ES-I3 (cell line): ENCODE measurements at regions not wholly inside any gene's neighbourhood (a gene's known extent, or its start where the extent isn't known, plus 50 kb on each side); places are given as distances from the start of the nearest gene placed in this dataset.
"Not testable (repeated sequence)": the region's sequence is repeated elsewhere in the genome, so short reads cannot be mapped to it uniquely, and the experiment has no call there.

Source experiments
- H3K36me3 ChIP-seq: 2 replicates; pipeline ENCODE4 v1.6.1; 2013; ENCODE audit warnings: mild to moderate bottlenecking, low read length, control low read depth, moderate library complexity; ENCODE audit not compliant: insufficient read depth
- H3K4me1 ChIP-seq: 2 replicates; pipeline ENCODE4 v1.6.1; 2013; ENCODE audit warnings: mild to moderate bottlenecking, control low read depth, low read length; ENCODE audit not compliant: insufficient read depth
- H3K9ac ChIP-seq: 2 replicates; pipeline ENCODE4 v1.6.1; 2013; ENCODE audit warnings: low read depth, mild to moderate bottlenecking, low read length, moderate library complexity
- H3K9me3 ChIP-seq: 2 replicates; pipeline ENCODE4 v1.6.1; 2013; ENCODE audit warnings: mild to moderate bottlenecking, low read length, moderate library complexity; ENCODE audit not compliant: control insufficient read depth, insufficient read depth

DNA sequence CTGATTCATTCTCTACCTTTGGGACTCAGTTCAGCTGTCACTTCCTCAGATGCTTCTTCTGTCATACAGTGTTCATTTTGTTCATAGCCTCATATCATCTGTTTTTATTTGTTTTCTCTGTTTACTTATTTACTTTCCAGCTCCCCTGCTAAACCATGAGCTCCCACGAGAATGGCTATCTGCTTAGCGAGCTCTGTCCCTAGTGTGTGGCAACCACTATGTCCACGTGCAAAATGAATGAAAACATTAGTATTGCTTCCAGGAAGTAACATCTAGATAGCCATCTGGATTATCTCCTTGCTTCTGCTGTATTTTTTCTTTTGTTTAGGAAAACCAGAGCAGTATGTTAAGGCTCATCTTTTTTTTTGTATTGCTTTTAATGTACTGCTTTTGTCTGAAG, 417.0 kb upstream of the SLC35B3 start:
- Histone ChIP-seq H3K4me1 (no peaks in the 10 kb centered on the region), H3K9ac (no peak overlapping the region)

DNA sequence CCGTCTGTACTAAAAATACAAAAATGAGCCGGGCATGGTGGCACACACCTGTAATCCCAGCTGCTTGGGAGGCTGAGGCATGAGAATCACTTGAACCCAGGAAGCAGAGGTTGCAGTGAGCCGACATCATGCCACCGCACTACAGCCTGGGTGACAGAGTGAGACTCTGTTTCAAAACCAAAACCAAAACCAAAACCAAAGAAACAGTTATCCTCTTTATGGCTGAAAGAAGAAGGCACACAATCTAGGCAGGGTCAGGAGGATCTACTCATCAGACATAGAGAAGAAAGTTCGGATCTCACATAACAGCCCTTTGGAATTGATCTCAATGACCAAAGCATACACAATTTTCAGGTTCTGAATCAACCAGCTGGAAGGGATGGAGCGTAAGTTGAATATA, 411.3 kb upstream of the SLC35B3 start:
- not testable (repeated sequence) for H3K4me1 ChIP-seq, H3K36me3 ChIP-seq, H3K9me3 ChIP-seq, H3K9ac ChIP-seq

More for the DNA sequence above, 417.0 kb upstream of the SLC35B3 start:
- H3K9me3 ChIP-seq: no peaks in the 10 kb centered on the region
- no peaks in the 10 kb centered on the region for H3K36me3 ChIP-seq

DNA sequence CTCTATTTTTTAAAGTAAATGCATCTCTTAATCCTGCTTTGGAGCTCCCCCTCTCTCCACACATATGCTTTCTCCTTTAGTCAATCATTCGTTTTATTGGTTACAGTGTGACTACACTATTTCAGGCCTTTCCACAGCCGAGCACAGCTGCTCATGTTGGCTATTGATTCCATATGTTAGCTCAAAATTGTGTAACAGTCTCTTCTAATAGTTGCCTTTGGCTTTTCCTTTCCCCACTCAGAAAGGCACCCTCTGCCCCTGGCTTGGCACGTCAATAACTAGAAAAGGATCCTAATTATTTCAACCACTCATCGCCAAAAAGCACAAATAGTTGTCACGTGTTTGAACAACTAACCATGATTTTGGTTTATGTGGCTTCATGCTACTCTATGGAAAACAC, 410.3 kb upstream of the SLC35B3 start:
- H3K9me3 ChIP-seq: no peaks in the 10 kb centered on the region
- no peaks in the 10 kb centered on the region for H3K36me3 ChIP-seq
- no peak overlapping the region for H3K9ac ChIP-seq
- no peaks in the 10 kb centered on the region for H3K4me1 ChIP-seq

DNA sequence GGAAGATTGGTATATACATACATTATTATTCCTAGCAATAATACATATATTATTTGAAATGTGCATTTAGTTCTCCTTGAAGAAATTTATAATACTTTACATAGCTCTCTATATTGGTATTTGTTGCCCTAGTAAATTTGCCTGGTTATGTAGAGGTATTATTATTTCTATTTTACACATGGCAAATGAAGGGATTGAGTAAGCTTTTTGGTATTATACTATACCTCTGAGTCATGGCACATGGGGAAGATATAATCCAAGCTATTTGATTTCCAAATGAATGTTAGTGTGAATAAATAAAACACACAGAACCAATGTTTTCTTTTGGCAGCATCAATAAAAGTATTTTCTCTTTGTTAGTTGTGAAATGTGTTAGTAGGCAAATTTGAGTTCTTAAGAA, 409.6 kb upstream of the SLC35B3 start:
- no peaks in the 10 kb centered on the region for H3K4me1 ChIP-seq
- no peaks in the 10 kb centered on the region for H3K36me3 ChIP-seq
- H3K9ac ChIP-seq: no peak overlapping the region
- H3K9me3 ChIP-seq: no peaks in the 10 kb centered on the region

DNA sequence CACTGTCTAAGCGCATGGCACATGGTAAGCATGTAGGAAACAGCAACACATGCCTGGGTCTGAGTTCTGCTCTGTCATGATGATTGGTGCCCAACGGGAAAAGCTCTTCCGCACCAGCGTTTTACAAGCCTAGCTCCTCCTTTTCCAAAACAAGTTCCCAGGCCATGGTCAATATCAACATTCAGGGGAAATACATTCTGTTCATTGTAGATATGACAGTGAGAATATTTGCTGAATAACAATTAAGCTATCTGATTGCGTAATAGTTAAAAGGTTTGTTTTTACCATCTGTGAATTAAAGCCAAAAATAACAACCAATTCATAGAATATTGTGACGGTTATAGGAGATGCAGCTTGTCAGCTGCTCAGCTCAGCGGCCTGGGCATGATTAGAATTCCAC, 404.3 kb upstream of the SLC35B3 start:
- no peaks in the 10 kb centered on the region for H3K36me3 ChIP-seq
- no peak overlapping the region for H3K9ac ChIP-seq
- no peaks in the 10 kb centered on the region for H3K9me3 ChIP-seq
- no peaks in the 10 kb centered on the region for H3K4me1 ChIP-seq

DNA sequence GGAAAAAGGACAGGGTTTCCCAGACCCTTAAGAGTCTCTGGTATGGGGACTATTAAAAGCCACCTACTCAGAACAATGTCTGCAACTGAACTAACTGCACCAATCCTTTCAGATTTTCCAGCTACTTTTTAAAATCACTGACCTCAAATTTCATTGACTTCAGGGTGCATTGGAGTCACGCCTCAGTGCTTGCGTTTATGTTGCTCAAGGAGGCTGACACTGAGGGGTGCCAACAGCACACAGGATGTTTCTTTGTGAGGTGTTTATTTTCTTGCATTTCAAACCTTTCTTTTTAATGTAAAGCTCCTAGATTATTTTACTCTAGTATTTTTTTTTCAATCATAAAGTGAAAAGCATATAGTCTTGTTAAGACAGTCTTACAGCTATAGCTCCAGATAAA, 402.0 kb upstream of the SLC35B3 start:
- H3K9ac ChIP-seq: no peak overlapping the region
- no peaks in the 10 kb centered on the region for H3K36me3 ChIP-seq
- no peaks in the 10 kb centered on the region for H3K9me3 ChIP-seq
- no peaks in the 10 kb centered on the region for H3K4me1 ChIP-seq

DNA sequence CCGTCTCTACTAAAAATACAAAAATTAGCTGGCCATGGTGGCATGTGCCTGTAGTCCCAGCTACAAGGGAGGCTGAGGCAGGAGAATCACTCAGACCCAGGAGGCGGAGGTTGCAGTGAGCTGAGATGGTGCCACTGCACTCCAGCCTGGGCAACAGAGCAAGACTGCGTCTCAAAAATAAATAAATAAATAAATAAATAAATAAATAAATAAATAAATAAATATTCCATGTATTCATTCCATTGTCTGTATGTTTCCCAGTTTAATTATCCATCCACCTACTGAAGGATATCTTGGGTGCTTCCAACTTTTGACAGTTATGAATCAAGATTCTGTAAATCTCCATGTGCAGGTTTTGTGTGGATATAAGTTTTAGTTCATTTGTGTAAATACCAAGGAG, 397.4 kb upstream of the SLC35B3 start:
- not testable (repeated sequence) for H3K9ac ChIP-seq, H3K9me3 ChIP-seq, H3K4me1 ChIP-seq, H3K36me3 ChIP-seq

DNA sequence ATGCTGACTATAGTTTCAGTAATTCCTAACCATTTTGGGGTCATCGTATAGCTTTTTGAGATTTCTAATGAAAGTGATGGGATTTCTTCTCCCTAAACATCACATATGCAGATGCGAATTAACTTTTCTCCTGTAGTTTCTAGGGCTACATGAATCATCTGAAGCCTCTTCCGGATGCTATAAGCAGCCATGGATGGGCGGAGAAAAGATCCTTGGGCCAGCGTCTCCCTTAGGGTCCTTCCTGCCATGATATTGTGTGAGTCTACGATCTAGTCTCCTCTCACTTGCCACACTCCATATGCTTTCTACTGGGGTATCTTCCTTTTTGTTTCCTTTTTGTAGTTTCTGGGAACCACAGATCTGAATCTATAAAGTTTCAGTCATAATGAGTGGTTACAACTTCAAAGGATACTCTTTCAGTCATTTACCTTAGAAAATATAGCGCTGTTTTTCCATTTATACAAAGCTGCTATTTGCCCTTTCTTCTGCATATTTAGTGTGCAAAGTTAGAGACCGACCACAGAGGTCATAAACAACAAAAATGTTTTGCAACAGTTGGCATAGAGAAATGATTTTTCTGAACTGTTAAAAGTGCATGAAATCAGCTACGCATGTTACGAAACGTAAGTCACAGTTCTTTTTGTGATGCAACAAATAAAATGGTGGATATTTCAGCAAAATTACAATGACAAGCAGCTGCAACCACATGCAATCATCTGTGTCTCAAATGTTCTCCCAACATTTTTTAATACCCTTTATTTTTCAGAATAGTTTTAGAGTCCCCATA, 396.2 kb upstream of the SLC35B3 start:
- Histone ChIP-seq H3K9ac (no peak overlapping the region), H3K4me1 (no peaks in the 10 kb centered on the region), H3K36me3 (no peaks in the 10 kb centered on the region), H3K9me3 (no peaks in the 10 kb centered on the region)

DNA sequence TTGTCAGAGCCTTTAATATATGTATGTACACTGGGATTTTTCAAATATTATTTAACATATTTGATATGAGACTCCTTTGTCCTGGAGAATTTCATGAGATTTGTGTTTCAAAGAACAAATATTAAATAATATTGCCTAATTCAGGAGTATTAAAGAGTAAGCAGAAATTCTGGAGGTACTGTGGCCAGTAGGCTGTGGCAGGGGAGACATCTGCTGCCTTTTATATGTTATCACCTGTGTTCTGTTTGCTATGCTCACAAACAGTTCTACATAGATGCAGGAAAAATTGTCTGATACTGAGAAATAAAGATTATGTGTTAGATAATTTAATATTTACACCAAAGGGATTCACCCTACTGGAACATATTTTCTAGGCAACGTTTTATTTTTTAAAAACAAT, 395.4 kb upstream of the SLC35B3 start:
- Histone ChIP-seq H3K9me3 (no peaks in the 10 kb centered on the region), H3K9ac (no peak overlapping the region), H3K4me1 (no peaks in the 10 kb centered on the region), H3K36me3 (no peaks in the 10 kb centered on the region)

DNA sequence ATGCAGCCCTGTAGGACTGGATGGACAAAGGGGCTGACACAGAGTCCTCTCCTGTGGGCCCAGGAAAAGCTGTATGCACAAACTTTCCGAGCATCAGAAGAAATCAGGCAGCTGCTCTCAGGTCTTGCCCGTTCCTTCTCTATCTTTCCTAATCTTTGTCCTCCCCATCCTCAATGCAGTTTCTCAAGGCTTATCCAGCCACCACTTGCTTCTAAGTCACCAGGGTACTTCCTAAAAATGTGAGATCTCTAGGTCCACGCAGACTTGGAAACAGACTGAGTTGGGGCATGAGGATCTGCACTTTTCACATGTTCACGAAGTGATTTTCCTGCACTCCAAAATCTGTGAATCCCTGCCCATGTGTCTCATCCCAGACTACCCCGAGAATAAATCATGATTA, 394.5 kb upstream of the SLC35B3 start:
- Histone ChIP-seq H3K4me1 (no peaks in the 10 kb centered on the region), H3K36me3 (no peaks in the 10 kb centered on the region), H3K9ac (no peak overlapping the region), H3K9me3 (no peaks in the 10 kb centered on the region)

DNA sequence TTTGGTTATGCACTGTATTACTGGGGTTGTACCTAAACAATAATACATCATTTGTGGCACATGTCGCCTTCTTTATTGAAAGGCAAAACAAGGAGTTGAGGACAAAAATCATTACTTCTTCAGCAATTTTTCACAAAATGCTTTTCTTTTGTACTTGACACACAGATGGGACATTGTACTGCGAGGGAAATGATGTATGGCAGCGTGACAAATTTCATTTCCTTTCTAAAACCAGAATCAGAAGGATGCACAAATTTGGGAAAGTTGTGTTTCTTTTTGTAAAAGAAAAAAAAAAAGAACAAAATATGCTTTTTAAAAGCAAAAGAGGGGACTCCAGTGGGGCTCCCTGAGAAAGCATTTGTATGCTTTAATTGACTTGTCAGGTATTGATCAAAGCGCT, 394.0 kb upstream of the SLC35B3 start:
- Histone ChIP-seq H3K4me1 (no peaks in the 10 kb centered on the region), H3K9ac (no peak overlapping the region), H3K36me3 (no peaks in the 10 kb centered on the region), H3K9me3 (no peaks in the 10 kb centered on the region)

DNA sequence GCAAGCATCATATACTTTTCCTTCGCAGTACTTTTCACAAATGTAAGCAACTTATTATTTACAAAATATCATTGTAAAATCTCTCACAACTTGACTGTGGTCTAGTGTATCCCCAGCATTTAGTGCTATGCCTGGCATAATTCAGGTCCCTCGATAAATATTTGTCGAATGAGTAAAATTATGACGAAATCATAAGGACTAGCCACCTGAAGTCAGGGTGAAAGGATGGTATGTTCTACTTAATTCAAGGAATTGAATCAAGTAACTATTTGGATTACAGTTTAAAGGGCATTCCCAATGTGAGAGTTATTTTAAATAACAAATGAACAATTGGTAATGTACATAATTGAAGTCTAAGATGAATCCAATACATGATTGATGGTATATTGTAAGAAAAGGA, 393.0 kb upstream of the SLC35B3 start:
- H3K4me1 ChIP-seq: no peaks in the 10 kb centered on the region
- no peak overlapping the region for H3K9ac ChIP-seq
- H3K36me3 ChIP-seq: no peaks in the 10 kb centered on the region
- H3K9me3 ChIP-seq: no peaks in the 10 kb centered on the region

DNA sequence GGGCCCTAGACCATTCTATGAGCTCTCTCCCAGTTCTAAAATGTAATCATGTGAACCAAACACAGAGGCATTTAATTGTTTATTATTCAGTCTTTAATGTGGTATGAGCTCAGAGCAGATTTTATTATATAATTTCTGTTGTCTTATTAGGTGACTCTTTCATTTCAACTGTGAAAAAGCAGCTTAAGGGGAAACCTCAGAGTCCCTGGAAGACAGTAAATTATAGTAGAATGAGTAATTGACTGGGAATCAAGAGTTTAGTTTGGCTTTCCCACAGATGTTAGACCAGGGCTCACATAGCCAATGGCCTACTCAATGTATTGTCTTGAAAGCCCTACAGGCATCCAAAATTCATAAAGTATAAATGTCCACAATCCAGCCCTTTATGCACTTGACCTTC, 390.4 kb upstream of the SLC35B3 start:
- Histone ChIP-seq H3K36me3 (no peaks in the 10 kb centered on the region), H3K4me1 (no peaks in the 10 kb centered on the region), H3K9ac (no peak overlapping the region), H3K9me3 (no peaks in the 10 kb centered on the region)

DNA sequence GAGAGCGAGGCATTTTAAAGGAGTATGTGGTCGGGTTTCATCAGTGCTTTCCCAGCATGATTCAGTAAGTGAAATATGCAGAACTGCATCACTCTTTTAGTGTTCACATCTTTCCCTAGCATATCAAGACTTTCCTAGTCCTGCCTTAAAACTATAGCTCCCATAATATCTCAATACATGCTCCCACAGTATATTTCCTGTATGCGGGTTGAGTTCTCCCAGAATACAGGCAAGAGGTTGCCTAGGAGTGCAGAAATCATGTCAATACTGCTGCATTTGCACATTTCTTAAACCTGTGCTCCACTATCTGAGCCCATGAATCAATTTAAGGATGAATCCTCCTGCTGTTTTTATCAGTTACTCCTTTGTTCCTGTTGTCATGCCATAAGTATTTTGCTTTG, 386.6 kb upstream of the SLC35B3 start:
- H3K4me1 ChIP-seq: no peaks in the 10 kb centered on the region
- no peaks in the 10 kb centered on the region for H3K36me3 ChIP-seq
- H3K9me3 ChIP-seq: no peaks in the 10 kb centered on the region
- no peak overlapping the region for H3K9ac ChIP-seq

DNA sequence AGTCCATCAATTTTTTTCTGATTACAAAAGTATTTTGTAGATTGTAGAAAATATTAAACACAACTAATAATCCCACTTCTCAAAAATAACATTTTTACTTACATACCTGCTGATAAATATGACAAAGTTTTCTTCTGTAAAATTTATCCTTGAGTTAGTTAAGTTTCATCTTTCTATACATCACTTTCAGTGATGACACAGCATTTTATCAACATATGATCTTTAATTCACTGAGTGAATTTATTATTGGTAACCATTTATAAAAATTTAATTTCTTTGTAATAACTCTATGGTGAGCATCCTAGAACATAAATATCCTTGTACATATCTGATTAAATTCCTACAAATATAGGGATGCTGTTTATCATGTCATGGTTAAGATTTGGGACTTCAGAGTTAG, 385.0 kb upstream of the SLC35B3 start:
- H3K9me3 ChIP-seq: no peaks in the 10 kb centered on the region
- H3K4me1 ChIP-seq: no peaks in the 10 kb centered on the region
- H3K9ac ChIP-seq: no peak overlapping the region
- no peaks in the 10 kb centered on the region for H3K36me3 ChIP-seq

DNA sequence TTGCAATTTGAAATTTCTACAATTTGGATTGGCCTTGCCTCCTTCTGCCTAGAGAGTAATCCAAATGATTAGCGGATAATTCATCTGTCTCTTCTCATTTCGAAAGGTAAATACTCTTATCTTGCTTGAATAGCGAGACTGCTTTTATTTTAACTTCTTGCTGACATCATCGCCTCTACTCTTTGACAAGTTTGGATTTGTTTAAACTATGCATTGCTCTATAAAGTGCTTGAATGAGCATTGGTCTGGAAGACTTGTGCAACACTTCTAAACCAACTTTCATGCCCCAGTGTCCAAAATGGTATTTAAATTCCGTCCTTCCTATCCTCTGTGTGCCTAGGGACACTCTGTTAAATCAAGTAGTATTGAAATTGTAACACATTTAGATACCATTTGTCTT, 384.1 kb upstream of the SLC35B3 start:
- H3K9ac ChIP-seq: no peak overlapping the region
- H3K4me1 ChIP-seq: no peaks in the 10 kb centered on the region
- H3K9me3 ChIP-seq: no peaks in the 10 kb centered on the region
- H3K36me3 ChIP-seq: no peaks in the 10 kb centered on the region
